NCI-H2029 (cell line): ENCODE measurements at regions not wholly inside any gene's neighbourhood (a gene's known extent, or its start where the extent isn't known, plus 50 kb on each side); places are given as distances from the start of the nearest gene placed in this dataset.
A peak's percentile ranks its signal among the peaks of the same experiment; 100 is the strongest.

Experiments used
- DNase-seq: peaks from one replicate; lab custom pipeline; 2025; lab: John Stamatoyannopoulos, UW

GRCh38 chr2:56444339-56444738, 260.5 kb downstream of the CCDC85A start:
- DNase-seq = peak; percentile 2

GRCh38 chr2:56448403-56449001, 264.7 kb downstream of the CCDC85A start:
- no peak for DNase-seq

GRCh38 chr2:56449002-56449431, 265.2 kb downstream of the CCDC85A start:
- no peak for DNase-seq

GRCh38 chr2:56449449-56449860, 265.7 kb downstream of the CCDC85A start:
- DNase-seq = no peak

DNA sequence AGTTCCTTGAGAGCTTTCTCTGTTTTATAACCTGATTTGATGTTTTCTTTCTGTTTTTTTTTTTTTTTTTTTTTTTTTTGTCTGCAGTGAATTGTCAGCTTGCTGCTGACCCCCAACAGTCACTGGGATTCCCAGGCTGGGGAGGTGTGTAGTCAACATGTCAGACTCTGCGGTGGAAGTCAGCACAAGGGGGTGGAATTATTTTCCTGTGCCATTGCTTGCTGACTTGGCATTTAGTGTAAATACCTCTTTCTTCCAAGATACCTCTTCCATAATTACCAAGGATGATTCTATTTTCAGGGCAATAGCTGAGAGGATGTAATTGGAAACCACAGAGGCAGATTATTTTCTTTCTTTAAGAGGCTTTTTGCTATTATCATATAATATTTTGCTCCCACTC, 266.3 kb downstream of the CCDC85A start:
- no peak for DNase-seq

DNA sequence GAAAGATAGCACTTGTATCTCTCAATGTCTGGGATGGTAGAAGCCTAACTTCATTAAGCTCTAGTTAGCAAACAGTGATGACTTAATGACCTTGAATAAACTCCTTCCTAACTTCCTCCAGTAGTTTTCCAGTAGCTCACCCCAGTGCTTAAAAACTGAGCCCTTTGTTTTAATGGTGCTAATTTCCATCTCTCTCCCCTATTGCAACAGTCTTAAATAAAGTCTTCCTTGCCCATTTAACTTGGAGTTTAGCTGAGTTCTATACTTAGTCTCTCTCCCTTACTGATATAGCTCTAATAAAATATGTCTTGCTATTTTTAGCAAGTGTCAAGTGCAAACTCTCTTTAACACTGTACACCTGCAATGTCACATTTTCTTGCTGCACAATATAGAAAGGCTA, 267.0 kb downstream of the CCDC85A start:
- DNase-seq = no peak

GRCh38 chr2:56455642-56456041, 271.9 kb downstream of the CCDC85A start:
- DNase-seq = no peak

GRCh38 chr2:56456791-56457190, 273.0 kb downstream of the CCDC85A start:
- DNase-seq = no peak

DNA sequence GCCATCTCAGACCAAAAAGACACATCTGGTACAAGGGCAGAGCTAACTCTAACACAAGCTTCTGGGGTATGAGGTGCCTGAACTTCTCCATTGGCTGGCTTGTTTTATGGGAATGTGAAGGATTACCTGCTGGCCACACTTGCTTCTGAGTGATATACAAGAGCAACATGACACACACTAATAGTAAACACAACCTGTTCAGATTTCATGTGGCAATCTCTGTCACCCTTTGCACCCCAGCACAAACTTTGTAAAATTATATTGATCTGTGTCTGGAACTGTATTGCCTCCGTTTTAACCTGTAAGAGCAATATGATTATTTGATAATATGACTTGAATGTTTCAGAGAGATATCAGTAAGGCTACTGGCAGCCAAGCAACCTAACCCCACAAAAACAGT, 276.7 kb downstream of the CCDC85A start:
- no peak for DNase-seq

DNA sequence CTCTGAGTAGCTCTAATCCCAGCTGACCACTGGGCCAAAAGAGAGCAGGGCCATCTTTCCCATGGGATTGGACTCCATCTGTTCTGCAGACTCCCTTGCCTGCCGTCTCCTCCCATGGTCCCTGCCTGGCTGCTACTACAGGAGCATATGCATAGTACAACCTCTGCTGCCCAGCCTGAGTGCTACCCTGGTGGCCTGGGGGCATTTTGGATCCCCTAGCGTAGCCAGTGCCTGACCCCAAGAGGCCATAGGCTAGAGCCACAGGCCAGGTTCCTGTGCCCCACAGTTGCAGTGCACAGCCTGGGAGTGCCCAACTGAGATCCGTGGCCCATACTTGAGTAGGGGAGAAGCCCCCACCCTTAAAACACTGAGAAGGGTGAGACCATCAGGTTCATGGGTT, 280.3 kb downstream of the CCDC85A start:
- DNase-seq = no peak

GRCh38 chr2:56464613-56465012, 280.8 kb downstream of the CCDC85A start:
- no peak for DNase-seq

GRCh38 chr2:56465491-56465890, 281.7 kb downstream of the CCDC85A start:
- no peak for DNase-seq

DNA sequence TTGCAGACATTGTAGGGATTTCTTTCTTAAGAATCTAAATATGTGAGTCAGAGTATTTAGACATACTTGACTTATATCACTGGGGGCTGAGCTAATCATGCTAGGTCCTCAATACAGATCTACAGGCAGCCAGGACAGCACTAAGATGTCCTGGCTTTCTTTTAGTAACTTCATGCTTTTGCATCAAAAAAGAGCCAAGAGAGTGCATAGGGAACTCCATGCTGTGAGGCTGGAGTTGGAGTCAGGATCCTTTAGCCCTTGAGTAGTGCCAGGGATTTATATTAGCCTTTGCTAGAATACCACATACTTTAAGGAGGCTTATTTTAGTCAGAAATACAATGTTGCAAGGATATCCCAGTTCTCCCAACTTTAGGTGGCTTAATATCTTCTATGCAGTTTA, 289.7 kb downstream of the CCDC85A start:
- no peak for DNase-seq

- DNase-seq = peak; percentile 15
Observed at GRCh38 chr2:56474412-56475158, 290.8 kb downstream of the CCDC85A start.

GRCh38 chr2:56475191-56475590, 291.4 kb downstream of the CCDC85A start:
- DNase-seq = no peak

GRCh38 chr2:56476509-56477071, 292.8 kb downstream of the CCDC85A start:
- DNase-seq = no peak

DNA sequence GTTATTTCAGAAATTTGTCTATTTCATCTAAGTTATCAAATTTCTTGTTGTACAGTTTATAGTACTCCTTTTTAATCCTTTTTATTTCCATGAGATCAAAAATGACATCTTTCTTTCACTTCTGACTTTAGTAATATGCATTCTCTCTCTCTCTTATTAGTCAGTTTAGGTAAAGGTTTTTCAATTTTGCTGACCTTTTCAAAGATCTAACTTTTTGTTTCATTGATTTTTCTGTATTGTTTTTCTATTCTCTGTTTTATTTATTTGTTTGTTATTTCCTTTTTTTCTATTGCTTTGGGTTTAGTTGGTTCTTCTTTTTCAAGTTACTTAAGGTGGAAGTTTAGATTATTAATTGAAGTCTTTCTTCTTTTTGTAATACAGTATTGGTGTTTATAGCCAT, 294.2 kb downstream of the CCDC85A start:
- no peak for DNase-seq

DNA sequence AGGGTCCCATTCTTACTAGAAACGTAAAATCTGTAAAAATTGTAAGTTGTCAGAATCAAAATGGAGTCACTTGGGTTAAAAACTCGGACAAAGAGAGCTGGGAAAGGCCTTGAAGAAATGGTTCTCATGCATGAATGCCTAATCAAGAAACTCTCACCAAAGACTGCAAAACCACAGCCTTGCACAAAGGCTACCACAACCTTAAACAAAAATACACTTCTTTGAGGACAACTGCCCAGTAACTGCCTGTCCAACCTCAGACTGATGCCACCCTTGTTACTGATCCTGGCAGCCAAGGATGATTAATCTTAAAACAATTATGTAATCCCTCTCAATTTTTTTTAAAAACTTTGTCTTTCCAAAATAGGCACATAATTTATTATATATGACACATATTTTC, 299.3 kb downstream of the CCDC85A start:
- DNase-seq = no peak

DNA sequence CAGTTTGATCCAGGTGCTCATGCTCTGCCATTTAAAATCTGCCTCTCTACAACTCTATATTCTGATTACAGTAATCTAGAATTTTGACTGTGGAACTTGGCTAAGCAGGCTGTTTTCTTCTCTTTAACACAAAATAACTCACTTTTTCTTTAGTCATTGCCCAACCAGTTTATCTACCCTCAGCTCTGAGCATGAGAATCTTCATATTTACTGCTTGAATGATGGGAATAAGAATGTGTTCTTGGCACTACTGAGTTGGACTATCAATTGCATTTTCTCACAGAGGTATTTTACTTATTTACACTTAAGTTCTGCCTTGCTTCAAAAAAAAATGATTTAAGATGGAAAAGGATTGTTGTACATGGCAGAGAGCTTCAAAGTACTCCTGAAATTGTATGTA, 301.1 kb downstream of the CCDC85A start:
- no peak for DNase-seq

DNA sequence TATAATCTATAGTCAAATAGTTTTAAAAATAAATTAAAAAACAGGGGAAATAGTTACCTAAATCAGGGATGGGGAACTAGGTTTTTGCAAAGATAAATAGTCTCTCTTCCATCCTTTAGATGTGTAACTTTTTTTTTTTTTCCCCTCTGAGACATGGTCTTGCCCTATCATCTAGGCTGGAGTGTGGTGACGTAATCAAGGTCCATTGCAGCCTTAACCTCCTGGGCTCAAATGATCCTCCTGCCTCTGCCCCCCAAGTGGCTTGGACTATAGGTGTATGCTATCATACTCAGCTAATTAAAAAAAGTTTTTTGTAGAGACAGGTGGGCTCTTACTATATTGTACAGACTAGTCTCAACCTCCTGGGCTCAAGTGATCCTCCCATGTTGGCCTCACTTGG, 316.5 kb downstream of the CCDC85A start:
- DNase-seq = no peak

DNA sequence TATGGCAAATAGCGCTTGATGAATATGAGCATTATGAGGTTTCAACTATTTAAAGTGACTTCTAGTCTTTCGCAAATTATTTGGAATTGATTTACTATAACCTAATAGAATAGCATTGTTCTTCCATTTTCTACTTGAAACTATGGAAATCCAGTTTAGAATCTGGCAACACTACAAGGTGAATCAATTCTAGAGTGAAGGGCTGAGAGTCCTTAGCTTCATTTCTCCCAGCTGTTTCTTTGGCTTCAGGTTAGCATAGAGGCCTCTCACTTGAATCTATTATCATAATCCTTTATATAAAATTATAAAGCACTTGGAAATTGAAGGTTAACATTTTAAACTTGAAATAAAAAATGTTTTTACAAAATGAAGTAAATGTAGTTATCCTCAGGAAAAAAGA, 318.8 kb downstream of the CCDC85A start:
- DNase-seq = no peak

DNA sequence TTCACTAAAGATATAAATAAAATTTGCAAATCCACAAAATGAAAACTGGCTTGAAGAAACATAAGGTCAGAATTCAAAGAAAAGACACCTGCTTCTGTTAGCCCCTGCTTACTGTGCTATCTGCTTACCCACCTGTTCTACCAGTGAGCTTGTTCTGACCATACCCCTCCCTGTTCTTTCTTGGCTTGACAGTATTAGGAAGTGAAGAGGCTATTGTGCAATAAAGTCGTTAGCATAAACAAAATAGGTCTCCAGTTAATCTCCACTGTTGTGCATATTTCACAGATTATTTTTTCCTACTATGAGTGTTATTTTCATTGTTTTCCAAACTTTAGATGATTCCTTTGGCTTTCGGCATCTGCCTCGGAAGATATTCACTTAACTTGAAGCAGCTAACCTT, 322.1 kb downstream of the CCDC85A start:
- no peak for DNase-seq

GRCh38 chr2:56508662-56509061, 324.9 kb downstream of the CCDC85A start:
- no peak for DNase-seq

GRCh38 chr2:56510610-56511009, 326.8 kb downstream of the CCDC85A start:
- DNase-seq = no peak
